ENCODE measurements at regions not wholly inside any gene's neighbourhood (a gene's known extent, or its start where the extent isn't known, plus 50 kb on each side); places are given as distances from the start of the nearest gene placed in this dataset.
A peak's percentile ranks its signal among the peaks of the same experiment; 100 is the strongest.

DNA sequence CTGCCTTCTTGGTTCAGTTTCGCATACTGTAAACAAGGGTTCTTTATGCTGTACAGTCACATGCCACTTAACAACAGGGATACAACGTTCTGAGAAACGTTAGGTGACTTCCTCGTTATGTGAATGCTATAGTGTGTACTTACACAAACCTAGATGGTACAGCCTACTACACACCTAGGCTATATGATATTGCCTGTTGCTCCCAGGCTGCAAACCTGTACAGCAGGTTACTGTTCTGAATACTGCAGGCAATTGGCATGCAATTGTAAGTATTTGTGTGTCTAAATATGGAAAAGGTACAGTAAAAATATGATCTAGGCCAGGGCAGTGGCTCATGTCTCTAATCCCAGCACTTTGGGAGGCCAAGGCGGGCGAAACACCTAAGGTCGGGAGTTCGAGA is 85.7 kb upstream of the PRDM11 start:
- DNase-seq (no peak), ATAC-seq (ENCODE audit: low read depth) (no peak)
- Mint-ChIP-seq H3K9me3 (peaks cover 9% of the 10 kb centered on the region), H3K27ac (no peak overlapping the region), H3K36me3 (peaks cover 2% of the 10 kb centered on the region), H3K4me3 (no peak overlapping the region), H3K4me1 (peaks cover 1% of the 10 kb centered on the region), H3K27me3 (peaks cover 11% of the 10 kb centered on the region)
- POLR2A ChIA-PET, result no interaction called here

GRCh38 chr11:45061641-45062040 is 84.8 kb upstream of the PRDM11 start:
- Mint-ChIP-seq H3K36me3 (peaks cover 2% of the 10 kb centered on the region), H3K27ac (no peak overlapping the region), H3K4me1 (peaks cover 1% of the 10 kb centered on the region)

DNA sequence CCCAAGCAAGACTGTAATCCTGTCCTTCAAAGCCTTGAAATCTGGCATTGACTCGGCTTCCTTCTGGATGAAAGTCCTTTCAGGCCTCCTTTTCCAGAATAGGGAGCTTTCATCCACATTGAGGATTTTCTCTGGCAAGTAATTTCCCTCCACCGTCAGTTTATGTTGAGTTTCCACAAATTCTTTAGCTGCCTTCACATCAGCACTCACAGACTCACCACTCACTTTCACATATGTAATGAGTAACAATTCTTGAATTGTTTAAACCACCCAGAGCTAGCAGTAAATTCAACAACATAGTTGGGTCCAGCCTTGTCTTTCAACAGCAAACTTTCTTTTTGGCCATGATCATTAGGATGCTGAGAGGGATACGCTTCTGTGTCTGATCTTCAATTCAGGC is 84.3 kb upstream of the PRDM11 start:
- H3K27me3 Mint-ChIP-seq, result peaks cover 11% of the 10 kb centered on the region
- no peak for ATAC-seq (ENCODE audit: low read depth)
- DNase-seq, result no peak
- no peak overlapping the region for H3K4me3 Mint-ChIP-seq
- H3K27ac Mint-ChIP-seq, result no peak overlapping the region
- H3K4me1 Mint-ChIP-seq, result peaks cover 1% of the 10 kb centered on the region
- POLR2A ChIA-PET, result no interaction called here
- peaks cover 10% of the 10 kb centered on the region for H3K9me3 Mint-ChIP-seq
- peaks cover 4% of the 10 kb centered on the region for H3K36me3 Mint-ChIP-seq

More at GRCh38 chr11:45061641-45062040, 84.8 kb upstream of the PRDM11 start:
- Mint-ChIP-seq H3K27me3 (peaks cover 11% of the 10 kb centered on the region), H3K9me3 (peaks cover 9% of the 10 kb centered on the region), H3K4me3 (no peak overlapping the region)
- POLR2A ChIA-PET, result no interaction called here
- ATAC-seq (ENCODE audit: low read depth) (no peak), DNase-seq (no peak)

GRCh38 chr11:45062974-45063635 is 83.3 kb upstream of the PRDM11 start:
- H3K36me3 Mint-ChIP-seq, result peaks cover 4% of the 10 kb centered on the region
- POLR2A ChIA-PET, result no interaction called here
- ATAC-seq (ENCODE audit: low read depth) (no peak), DNase-seq (no peak)
- H3K4me3 Mint-ChIP-seq, result no peak overlapping the region
- peaks cover 10% of the 10 kb centered on the region for H3K9me3 Mint-ChIP-seq
- H3K4me1 Mint-ChIP-seq, result peaks cover 1% of the 10 kb centered on the region
- no peak overlapping the region for H3K27ac Mint-ChIP-seq
- peaks cover 11% of the 10 kb centered on the region for H3K27me3 Mint-ChIP-seq

DNA sequence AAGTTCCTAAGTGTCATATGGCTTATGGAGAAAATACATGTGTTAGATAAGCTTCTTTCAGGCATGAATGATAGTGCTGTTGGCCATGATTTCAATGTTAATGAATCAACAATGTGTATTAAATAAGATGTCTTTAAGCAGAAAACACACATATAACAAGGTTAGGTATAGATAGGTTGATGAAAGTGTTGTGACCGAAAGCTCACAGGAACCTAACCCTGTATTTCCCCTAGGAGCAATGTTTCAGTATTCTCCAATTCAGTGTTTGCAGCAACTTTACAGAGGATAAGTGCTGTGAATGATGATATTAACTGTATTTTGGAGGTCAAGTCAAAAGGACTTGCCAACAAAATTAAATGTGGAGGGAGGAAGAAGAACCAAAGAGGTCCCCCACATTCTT is 82.8 kb upstream of the PRDM11 start:
- Mint-ChIP-seq H3K36me3 (peaks cover 4% of the 10 kb centered on the region), H3K27ac (no peak overlapping the region), H3K4me1 (no peaks in the 10 kb centered on the region), H3K9me3 (peaks cover 10% of the 10 kb centered on the region), H3K27me3 (peaks cover 9% of the 10 kb centered on the region), H3K4me3 (no peak overlapping the region)
- POLR2A ChIA-PET, result no interaction called here
- ATAC-seq (ENCODE audit: low read depth) (no peak), DNase-seq (no peak)

DNA sequence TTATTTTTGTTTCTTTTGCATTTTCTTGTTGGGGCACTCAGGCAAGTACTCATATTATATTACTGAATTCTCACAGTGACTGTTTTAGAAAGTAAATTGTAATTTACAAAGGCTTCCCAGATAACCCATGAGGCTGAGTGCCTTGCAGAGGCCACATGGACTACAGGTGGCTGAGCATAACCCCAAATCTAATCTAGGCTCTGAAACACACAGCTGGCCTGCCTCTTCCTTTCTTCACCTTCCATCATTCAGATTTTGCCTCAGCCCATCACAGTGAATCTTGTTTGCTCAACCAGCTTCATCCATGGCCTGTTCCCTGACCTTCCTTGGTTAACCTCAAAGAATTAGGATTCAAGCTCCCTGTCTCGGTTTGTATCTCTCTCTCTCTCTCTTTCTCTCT is 78.5 kb upstream of the PRDM11 start:
- peaks cover 7% of the 10 kb centered on the region for H3K27me3 Mint-ChIP-seq
- no peak overlapping the region for H3K4me3 Mint-ChIP-seq
- peaks cover 8% of the 10 kb centered on the region for H3K9me3 Mint-ChIP-seq
- POLR2A ChIA-PET, result no interaction called here
- H3K36me3 Mint-ChIP-seq, result peaks cover 4% of the 10 kb centered on the region
- no peak overlapping the region for H3K27ac Mint-ChIP-seq
- ATAC-seq (ENCODE audit: low read depth), result no peak
- H3K4me1 Mint-ChIP-seq, result peaks cover 1% of the 10 kb centered on the region
- no peak for DNase-seq

- no peak overlapping the region for H3K27ac Mint-ChIP-seq
- no peak for DNase-seq
- peaks cover 3% of the 10 kb centered on the region for H3K27me3 Mint-ChIP-seq
- no peak overlapping the region for H3K4me3 Mint-ChIP-seq
- POLR2A ChIA-PET, result no interaction called here
- peaks cover 1% of the 10 kb centered on the region for H3K9me3 Mint-ChIP-seq
- ATAC-seq (ENCODE audit: low read depth), result no peak
- H3K36me3 Mint-ChIP-seq, result peaks cover 2% of the 10 kb centered on the region
- H3K4me1 Mint-ChIP-seq, result peaks cover 9% of the 10 kb centered on the region
Observed at GRCh38 chr11:45071232-45071631, 75.2 kb upstream of the PRDM11 start.

DNA sequence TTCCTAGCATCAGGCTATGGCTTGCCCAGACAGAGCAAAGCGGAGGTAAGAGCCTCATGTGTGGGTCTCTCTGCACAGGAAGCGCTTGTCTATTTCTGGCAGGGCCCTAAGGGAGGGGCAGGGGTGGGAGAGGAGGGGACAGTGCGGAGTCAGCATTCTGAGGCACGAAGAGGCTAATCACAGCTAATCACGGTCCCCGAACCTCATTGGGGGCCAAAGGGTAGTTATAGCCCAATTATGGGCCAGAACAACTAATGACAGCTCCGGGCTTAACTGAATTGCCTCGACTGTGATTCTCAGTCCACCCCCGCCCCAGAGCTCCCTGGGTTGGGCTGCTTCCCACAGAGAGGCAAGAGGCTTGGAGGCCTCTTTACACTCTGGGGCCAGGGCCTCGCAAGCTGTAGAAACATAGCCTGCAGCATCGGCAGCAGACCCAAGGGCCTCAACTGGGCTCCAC is 72.7 kb upstream of the PRDM11 start:
- Mint-ChIP-seq H3K27ac (peak overlapping the region; percentile 34), H3K27me3 (peaks cover 7% of the 10 kb centered on the region), H3K36me3 (no peaks in the 10 kb centered on the region), H3K4me3 (no peak overlapping the region), H3K9me3 (no peaks in the 10 kb centered on the region), H3K4me1 (peaks cover 9% of the 10 kb centered on the region)
- ATAC-seq (ENCODE audit: low read depth), result peak; percentile 84
- POLR2A ChIA-PET, result no interaction called here
- DNase-seq, result no peak

- no peak overlapping the region for H3K4me3 Mint-ChIP-seq
- POLR2A ChIA-PET, result no interaction called here
- peaks cover 24% of the 10 kb centered on the region for H3K4me1 Mint-ChIP-seq
Observed at GRCh38 chr11:45075519-45075918, 70.9 kb upstream of the PRDM11 start.

DNA sequence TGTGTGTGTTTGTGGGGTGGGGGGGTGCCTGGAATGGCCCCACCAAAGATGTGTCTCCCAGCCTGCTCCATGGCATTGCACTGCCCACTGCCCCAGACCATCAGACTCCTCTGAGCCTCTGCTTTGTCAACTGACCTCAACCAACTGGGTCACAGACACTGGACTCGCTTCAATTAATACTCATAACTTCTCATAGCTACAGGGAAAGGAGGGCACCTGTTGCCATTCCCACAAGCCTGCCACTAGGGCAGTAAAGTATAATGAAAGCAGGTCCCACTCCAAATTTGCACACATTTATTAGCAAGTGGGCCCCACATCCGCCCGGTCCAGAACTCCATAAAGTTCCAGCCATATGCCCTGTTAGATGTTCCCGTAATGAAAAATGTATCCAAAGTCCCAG is 70.5 kb upstream of the PRDM11 start:
- H3K27me3 Mint-ChIP-seq, result peaks cover 7% of the 10 kb centered on the region
- POLR2A ChIA-PET, result no interaction called here

More at GRCh38 chr11:45075519-45075918, 70.9 kb upstream of the PRDM11 start:
- H3K27me3 Mint-ChIP-seq, result peaks cover 7% of the 10 kb centered on the region
- H3K36me3 Mint-ChIP-seq, result no peaks in the 10 kb centered on the region
- DNase-seq (no peak), ATAC-seq (ENCODE audit: low read depth) (no peak)
- H3K9me3 Mint-ChIP-seq, result no peaks in the 10 kb centered on the region
- H3K27ac Mint-ChIP-seq, result no peak overlapping the region

DNA sequence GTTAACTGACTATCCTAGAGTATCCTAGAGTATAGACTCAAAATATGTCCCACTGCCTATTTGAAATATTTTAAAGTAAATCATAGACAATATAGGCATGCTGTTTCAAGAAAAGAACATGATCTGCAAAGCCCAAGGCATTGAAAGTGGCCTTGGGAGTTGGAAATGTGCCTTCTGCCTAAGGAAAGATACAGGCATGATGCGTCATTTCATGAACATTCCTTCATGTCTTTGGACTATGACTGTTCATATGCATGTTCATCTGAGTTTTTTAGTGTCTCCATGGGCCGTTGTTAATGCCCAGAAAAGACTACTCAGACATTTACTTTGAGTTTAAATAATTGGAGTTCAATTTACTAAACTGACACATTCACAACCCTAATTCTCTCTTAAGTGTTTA is 69.7 kb upstream of the PRDM11 start:
- no peak overlapping the region for H3K27ac Mint-ChIP-seq
- peaks cover 7% of the 10 kb centered on the region for H3K27me3 Mint-ChIP-seq
- POLR2A ChIA-PET, result no interaction called here
- ATAC-seq (ENCODE audit: low read depth) (no peak), DNase-seq (no peak)
- H3K9me3 Mint-ChIP-seq, result peaks cover 3% of the 10 kb centered on the region
- H3K4me1 Mint-ChIP-seq, result peaks cover 30% of the 10 kb centered on the region
- H3K36me3 Mint-ChIP-seq, result no peaks in the 10 kb centered on the region
- H3K4me3 Mint-ChIP-seq, result no peak overlapping the region

More for the DNA sequence above, 70.5 kb upstream of the PRDM11 start:
- DNase-seq (no peak), ATAC-seq (ENCODE audit: low read depth) (no peak)
- Mint-ChIP-seq H3K4me1 (peaks cover 28% of the 10 kb centered on the region), H3K4me3 (no peak overlapping the region), H3K9me3 (no peaks in the 10 kb centered on the region), H3K36me3 (no peaks in the 10 kb centered on the region), H3K27ac (no peak overlapping the region)

DNA sequence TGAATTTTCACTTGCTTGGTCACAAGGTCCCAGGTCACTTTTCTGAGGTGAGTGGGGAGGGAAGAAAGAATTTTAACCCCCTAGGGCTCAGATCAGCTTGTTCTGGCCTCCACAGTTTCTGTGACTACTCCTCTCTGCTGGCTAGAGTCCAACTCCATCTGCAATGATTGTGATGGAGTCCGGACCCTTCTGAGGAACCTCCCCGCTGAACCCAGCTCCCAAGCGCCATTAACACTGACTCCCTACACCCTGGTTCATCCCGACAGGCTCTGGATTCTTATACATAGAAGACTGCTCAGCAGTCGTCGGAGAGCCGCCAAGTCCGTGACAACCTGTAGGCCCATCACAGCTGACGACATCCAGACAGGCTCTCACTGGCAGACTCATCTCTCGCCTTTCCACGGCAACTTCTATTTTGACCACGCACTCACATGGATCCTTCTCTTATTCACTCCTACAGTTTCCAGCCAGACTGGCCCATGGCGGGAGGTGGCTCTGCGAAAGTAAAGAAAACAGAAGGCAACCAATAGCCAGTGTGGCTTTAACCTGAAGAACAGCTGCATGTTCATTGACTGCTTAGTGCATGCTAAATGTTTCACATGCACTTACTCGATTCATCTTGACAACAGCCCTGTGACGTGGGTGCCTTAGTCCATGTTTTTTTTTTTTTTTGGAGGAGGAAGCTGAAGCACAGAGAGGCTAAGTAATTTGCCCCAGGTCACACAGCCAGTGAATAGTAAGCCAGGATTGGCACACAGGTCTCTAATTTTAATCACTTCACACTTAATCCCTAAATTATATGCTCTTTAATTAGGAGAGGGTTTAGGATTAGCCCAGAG is 68.0 kb upstream of the PRDM11 start:
- Mint-ChIP-seq H3K9me3 (peaks cover 3% of the 10 kb centered on the region), H3K27me3 (peaks cover 4% of the 10 kb centered on the region), H3K36me3 (no peaks in the 10 kb centered on the region), H3K4me3 (peak overlapping the region; percentile 44), H3K4me1 (peaks cover 35% of the 10 kb centered on the region), H3K27ac (peak overlapping the region; percentile 70)
- ATAC-seq (ENCODE audit: low read depth), result no peak
- POLR2A ChIA-PET, result no interaction called here
- no peak for DNase-seq

GRCh38 chr11:45079075-45079444 is 67.4 kb upstream of the PRDM11 start:
- ATAC-seq (ENCODE audit: low read depth) (no peak), DNase-seq (no peak)
- H3K4me1 Mint-ChIP-seq, result peaks cover 39% of the 10 kb centered on the region
- no peaks in the 10 kb centered on the region for H3K36me3 Mint-ChIP-seq
- peaks cover 4% of the 10 kb centered on the region for H3K27me3 Mint-ChIP-seq
- POLR2A ChIA-PET, result no interaction called here
- H3K4me3 Mint-ChIP-seq, result peak overlapping the region; percentile 55
- H3K27ac Mint-ChIP-seq, result peak overlapping the region; percentile 87
- peaks cover 3% of the 10 kb centered on the region for H3K9me3 Mint-ChIP-seq

DNA sequence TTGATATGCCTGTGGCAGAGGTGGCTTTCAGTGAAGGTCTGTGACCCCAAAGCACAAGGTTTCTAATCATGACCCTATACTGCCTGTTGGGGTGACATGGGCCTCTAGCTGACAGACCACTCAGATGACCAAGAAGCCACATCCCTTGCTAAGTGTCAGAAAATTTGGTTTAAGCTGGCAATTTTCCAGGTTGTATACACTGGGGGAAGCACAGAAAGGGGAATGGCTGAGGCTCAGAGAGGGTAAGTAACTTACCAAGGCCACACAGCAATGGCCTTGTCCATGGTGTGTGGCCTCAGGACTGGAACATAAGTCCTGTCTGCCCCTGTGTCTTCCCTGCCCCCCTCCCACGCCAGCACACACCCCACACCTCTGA is 66.9 kb upstream of the PRDM11 start:
- peak overlapping the region; percentile 55 for H3K4me3 Mint-ChIP-seq
- ATAC-seq (ENCODE audit: low read depth), result no peak
- peaks cover 3% of the 10 kb centered on the region for H3K9me3 Mint-ChIP-seq
- no peaks in the 10 kb centered on the region for H3K36me3 Mint-ChIP-seq
- DNase-seq, result no peak
- POLR2A ChIA-PET, result interaction anchor here (0.6 to 1.7 kb wide), 8 partner anchors 23 to 523 kb away, joined by 3 to 7 read pairs (median 3); partner anchors contain the start of genes CD82 and TP53I11
- peaks cover 39% of the 10 kb centered on the region for H3K4me1 Mint-ChIP-seq
- H3K27me3 Mint-ChIP-seq, result peaks cover 4% of the 10 kb centered on the region
- peak overlapping the region; percentile 87 for H3K27ac Mint-ChIP-seq
